Gastroesophageal sphincter (tissue), 3 donors: ENCODE measurements at regions not wholly inside any gene's neighbourhood (a gene's known extent, or its start where the extent isn't known, plus 50 kb on each side); places are given as distances from the start of the nearest gene placed in this dataset.

Experiments
- CTCF ChIP-seq, 4 experiments: fragments of 200-600 bp in 2 of 4; fragments of 450-650 bp in 2 of 4; sonication (generic) in 1 of 4; IDR thresholded peaks; one replicate each; pipeline ENCODE4 v1.5.1; 2017 to 2019; ENCODE audit warnings: antibody characterized with exemption in 4 of 4, mild to moderate bottlenecking in 2 of 4, moderate library complexity in 2 of 4
- EP300 ChIP-seq: sonication (generic); formaldehyde crosslinking; IDR thresholded peaks from one replicate; pipeline ENCODE4 v1.6.1; 2017; ENCODE audit warnings: antibody characterized with exemption, mild to moderate bottlenecking
- POLR2A ChIP-seq, 2 donors: fragments of 450-650 bp; IDR thresholded peaks; one replicate each; pipeline ENCODE4 v1.6.1; 2017; ENCODE audit warnings: antibody characterized with exemption in 2 of 2, mild to moderate bottlenecking in 2 of 2, moderate library complexity in 1 of 2
- POLR2AphosphoS5 ChIP-seq: sonication (generic); formaldehyde crosslinking; IDR thresholded peaks from one replicate; pipeline ENCODE4 v1.6.1; 2017; ENCODE audit warnings: antibody characterized with exemption

- TF ChIP-seq POLR2A (IDR thresholded peaks at IDR 0.05) (no peak), CTCF (IDR thresholded peaks at IDR 0.05) (no peak), EP300 (no peak), POLR2AphosphoS5 (no peak)
These were observed 544.3 kb downstream of the TCERG1L start for GRCh38 chr10:130767116-130767730.
